IMR-90 (cell line): ENCODE measurements at regions not wholly inside any gene's neighbourhood (a gene's known extent, or its start where the extent isn't known, plus 50 kb on each side); places are given as distances from the start of the nearest gene placed in this dataset.

Source experiments
- ATAC-seq: fragments of 200-7000 bp; cut with Tn5 transposase; 2 replicates; pipeline ENCODE4 v1.9.1; 2020; ENCODE audit warnings: low read depth, mild to moderate bottlenecking, moderate library complexity
- BruUV-seq: library from RNA; stranded (reverse); fragments of 400-500 nt; replicated peaks from 2 replicates; lab custom pipeline; 2021; lab: Mats Ljungman, UMichigan
- CTCF ChIA-PET: fragments of 300-600 bp; formaldehyde crosslinking; extraction: SDS; loops from one replicate; lab custom pipeline; 2021; ENCODE audit warnings: antibody characterized with exemption; lab: Yijun Ruan, JAX
- POLR2A ChIA-PET: fragments of 300-600 bp; sonication (Branson Sonifier 250); formaldehyde crosslinking; loops from one replicate; lab custom pipeline; 2022; ENCODE audit warnings: antibody characterized with exemption; ENCODE audit not compliant: unreplicated experiment; lab: Charles Lee
- DNase-seq: peaks from one replicate; pipeline ENCODE4 v3.0.0; 2013
- H2AFZ ChIP-seq: replicated peaks from 2 replicates; pipeline ENCODE3; 2013; ENCODE audit warnings: low read length, mild to moderate bottlenecking; ENCODE audit not compliant: poor library complexity
- H2AK5ac ChIP-seq: 2 replicates; pipeline ENCODE4 v1.6.1; 2013; ENCODE audit warnings: low read depth, low read length, inconsistent platforms
- H2AK9ac ChIP-seq: replicated peaks from 2 replicates; pipeline ENCODE3; 2013; ENCODE audit warnings: mild to moderate bottlenecking, low read depth, low read length, moderate library complexity; ENCODE audit not compliant: poor library complexity
- H2BK120ac ChIP-seq: 2 replicates; pipeline ENCODE4 v1.6.1; 2013; ENCODE audit warnings: low read depth, low read length, inconsistent platforms
- H2BK15ac ChIP-seq: 3 replicates; pipeline ENCODE4 v1.6.1; 2013; ENCODE audit warnings: low read depth, low read length, inconsistent platforms
- H2BK20ac ChIP-seq: 2 replicates; pipeline ENCODE4 v1.6.1; 2013; ENCODE audit warnings: low read depth, mild to moderate bottlenecking, inconsistent platforms, low read length, moderate library complexity
- H2BK5ac ChIP-seq: 2 replicates; pipeline ENCODE4 v1.6.1; 2013; ENCODE audit warnings: mild to moderate bottlenecking, low read depth, low read length, inconsistent platforms; ENCODE audit not compliant: poor library complexity, severe bottlenecking
- H3K14ac ChIP-seq: replicated peaks from 2 replicates; pipeline ENCODE4 v1.6.1; 2013; ENCODE audit warnings: low read depth, low read length, inconsistent platforms
- H3K18ac ChIP-seq: 2 replicates; pipeline ENCODE4 v1.6.1; 2013; ENCODE audit warnings: low read depth, low read length, control low read depth
- H3K23ac ChIP-seq: 2 replicates; pipeline ENCODE4 v1.6.1; 2013; ENCODE audit warnings: low read depth, low read length, inconsistent platforms
- H3K27ac ChIP-seq: 2 replicates; pipeline ENCODE4 v1.5.1; 2013; ENCODE audit warnings: mild to moderate bottlenecking, control low read depth, low read length; ENCODE audit not compliant: insufficient read depth
- H3K27me3 ChIP-seq: 2 replicates; pipeline ENCODE4 v1.6.1; 2013; ENCODE audit warnings: low read length; ENCODE audit not compliant: control insufficient read depth, insufficient read depth
- H3K36me3 ChIP-seq: 2 replicates; pipeline ENCODE4 v1.6.1; 2013; ENCODE audit warnings: low read length, mixed read lengths; ENCODE audit not compliant: control insufficient read depth, insufficient read depth
- H3K4ac ChIP-seq: 2 replicates; pipeline ENCODE4 v1.6.1; 2013; ENCODE audit warnings: low read depth, low read length, inconsistent platforms
- H3K4me1 ChIP-seq: 2 replicates; pipeline ENCODE4 v1.6.1; 2013; ENCODE audit warnings: low read length, mixed read lengths; ENCODE audit not compliant: control insufficient read depth, insufficient read depth
- H3K4me2 ChIP-seq: 2 replicates; pipeline ENCODE4 v1.6.1; 2013; ENCODE audit warnings: low read depth, mild to moderate bottlenecking, control low read depth, low read length, moderate library complexity
- H3K4me3 ChIP-seq: 2 replicates; pipeline ENCODE4 v1.5.1; 2013; ENCODE audit warnings: low read depth, mild to moderate bottlenecking, control low read depth, low read length, moderate library complexity; ENCODE audit not compliant: insufficient read depth
- H3K56ac ChIP-seq: 2 replicates; pipeline ENCODE4 v1.6.1; 2013; ENCODE audit warnings: low read length, inconsistent platforms; ENCODE audit not compliant: insufficient read depth; ENCODE audit errors: extremely low read depth
- H3K79me1 ChIP-seq, 2 experiments: 2 replicates each; pipeline ENCODE4 v1.6.1; 2013; ENCODE audit warnings: low read length in 2 of 2, inconsistent platforms in 1 of 2, low read depth in 1 of 2
- H3K9ac ChIP-seq: 2 replicates; pipeline ENCODE4 v1.6.1; 2013; ENCODE audit warnings: low read depth, low read length, control low read depth
- H3K9me1 ChIP-seq: 2 replicates; pipeline ENCODE4 v1.6.1; 2013; ENCODE audit warnings: low read length, inconsistent platforms; ENCODE audit not compliant: insufficient read depth
- H3K9me3 ChIP-seq: 2 replicates; pipeline ENCODE4 v1.6.1; 2013; ENCODE audit warnings: low read length; ENCODE audit not compliant: control insufficient read depth, insufficient read depth
- H4K20me1 ChIP-seq: 2 replicates; pipeline ENCODE4 v1.6.1; 2013; ENCODE audit warnings: low read length, inconsistent platforms; ENCODE audit not compliant: insufficient read depth
- H4K5ac ChIP-seq: 2 replicates; pipeline ENCODE4 v1.6.1; 2013; ENCODE audit warnings: mild to moderate bottlenecking, low read depth, low read length, control low read depth
- H4K8ac ChIP-seq, 2 experiments: 2 replicates each; pipeline ENCODE4 v1.6.1; 2013; ENCODE audit warnings: low read depth in 2 of 2, low read length in 2 of 2, control low read depth in 1 of 2, inconsistent platforms in 1 of 2
- H4K91ac ChIP-seq: 2 replicates; pipeline ENCODE4 v1.6.1; 2013; ENCODE audit warnings: low read depth, low read length, inconsistent platforms; ENCODE audit not compliant: insufficient read depth
- BHLHE40 ChIP-seq: fragments of 150-350 bp; IDR thresholded peaks from 2 replicates; pipeline ENCODE4 v1.6.1; 2016; ENCODE audit warnings: mild to moderate bottlenecking, low read depth, low read length
- CEBPB ChIP-seq: IDR thresholded peaks from 2 replicates; pipeline ENCODE4 v1.6.1; 2012; ENCODE audit warnings: low read depth, low read length, improper control_type of control experiment
- CHD1 ChIP-seq: IDR thresholded peaks from 2 replicates; pipeline ENCODE4 v1.6.1; 2012; ENCODE audit warnings: low read depth, low read length, improper control_type of control experiment
- FOS ChIP-seq: fragments of 150-350 bp; IDR thresholded peaks from 2 replicates; pipeline ENCODE4 v1.6.1; 2016; ENCODE audit warnings: low read depth, low read length
- MAFK ChIP-seq: IDR thresholded peaks from 2 replicates; pipeline ENCODE4 v1.6.1; 2012; ENCODE audit warnings: low read depth, low read length, improper control_type of control experiment
- MAZ ChIP-seq: IDR thresholded peaks from 2 replicates; pipeline ENCODE4 v1.6.1; 2012; ENCODE audit warnings: low read depth, mild to moderate bottlenecking, low read length, improper control_type of control experiment, moderate library complexity, borderline replicate concordance
- MXI1 ChIP-seq: IDR thresholded peaks from 2 replicates; pipeline ENCODE4 v1.6.1; 2012; ENCODE audit warnings: low read depth, mild to moderate bottlenecking, low read length, moderate library complexity, borderline replicate concordance
- NFE2L2 ChIP-seq: fragments of 150-350 bp; IDR thresholded peaks from 2 replicates; pipeline ENCODE4 v1.6.1; 2016; ENCODE audit warnings: low read depth, mild to moderate bottlenecking, low read length
- POLR2A ChIP-seq: IDR thresholded peaks from 2 replicates; pipeline ENCODE4 v1.6.1; 2012; ENCODE audit warnings: mild to moderate bottlenecking, low read depth, low read length
- RAD21 ChIP-seq: IDR thresholded peaks from 2 replicates; pipeline ENCODE4 v1.6.1; 2012; ENCODE audit warnings: low read length, improper control_type of control experiment
- RCOR1 ChIP-seq: IDR thresholded peaks from 2 replicates; pipeline ENCODE4 v1.6.1; 2012; ENCODE audit warnings: mild to moderate bottlenecking, low read length, improper control_type of control experiment; ENCODE audit not compliant: insufficient replicate concordance
- RFX5 ChIP-seq: IDR thresholded peaks from 2 replicates; pipeline ENCODE4 v1.8.0; 2012; ENCODE audit warnings: low read depth, mild to moderate bottlenecking, low read length, moderate library complexity
- SMC3 ChIP-seq: fragments of 150-350 bp; IDR thresholded peaks from 2 replicates; pipeline ENCODE4 v1.6.1; 2016; ENCODE audit warnings: low read depth, mild to moderate bottlenecking, antibody characterized with exemption, low read length, moderate library complexity
- WGBS, 2 experiments: methylation state at CpG; one replicate each; pipeline versions ENCODE4 v1.1.5 to v1.1.7; 2013; ENCODE audit warnings: missing lambda C conversion rate in 2 of 2; ENCODE audit not compliant: insufficient read length in 1 of 2; ENCODE audit errors: extremely low coverage in 2 of 2; 5-methylcytosine and 5-hydroxymethylcytosine counted together
- dilution Hi-C: fragments of 300-500 bp; cut with HindIII; formaldehyde crosslinking; loops from one replicate; pipeline ENCODE4 v1.14.3; 2018; ENCODE audit warnings: low sequenced_read_pairs; ENCODE audit not compliant: unreplicated experiment
- in situ Hi-C: fragments of 300-500 bp; cut with MboI; formaldehyde crosslinking; loops from 3 replicates; pipeline ENCODE4 v1.14.3; 2019; ENCODE audit warnings: low sequenced_read_pairs, inconsistent platforms, mixed read lengths
- intact Hi-C: fragments of 100-400 bp; cut with micrococcal nuclease; formaldehyde crosslinking; loops from 2 replicates; pipeline ENCODE4 v1.10.0; 2022
- TF ChIP-seq, protein P1 (sequence below): fragments of 150-350 bp; IDR thresholded peaks from 2 replicates; pipeline ENCODE4 v1.6.1; 2017; ENCODE audit warnings: mild to moderate bottlenecking, antibody characterized with exemption, low read length, low read depth
- TF ChIP-seq, protein P2 (sequence below): fragments of 150-350 bp; IDR thresholded peaks from 2 replicates; pipeline ENCODE4 v1.6.1; 2016; ENCODE audit warnings: low read depth, mild to moderate bottlenecking, low read length, moderate library complexity, borderline replicate concordance
- TF ChIP-seq, protein P3 (sequence below): conservative IDR thresholded peaks from 2 replicates; pipeline ENCODE4 v1.5.1; 2012; ENCODE audit warnings: mild to moderate bottlenecking, low read depth, low read length, improper control_type of control experiment

DNA sequence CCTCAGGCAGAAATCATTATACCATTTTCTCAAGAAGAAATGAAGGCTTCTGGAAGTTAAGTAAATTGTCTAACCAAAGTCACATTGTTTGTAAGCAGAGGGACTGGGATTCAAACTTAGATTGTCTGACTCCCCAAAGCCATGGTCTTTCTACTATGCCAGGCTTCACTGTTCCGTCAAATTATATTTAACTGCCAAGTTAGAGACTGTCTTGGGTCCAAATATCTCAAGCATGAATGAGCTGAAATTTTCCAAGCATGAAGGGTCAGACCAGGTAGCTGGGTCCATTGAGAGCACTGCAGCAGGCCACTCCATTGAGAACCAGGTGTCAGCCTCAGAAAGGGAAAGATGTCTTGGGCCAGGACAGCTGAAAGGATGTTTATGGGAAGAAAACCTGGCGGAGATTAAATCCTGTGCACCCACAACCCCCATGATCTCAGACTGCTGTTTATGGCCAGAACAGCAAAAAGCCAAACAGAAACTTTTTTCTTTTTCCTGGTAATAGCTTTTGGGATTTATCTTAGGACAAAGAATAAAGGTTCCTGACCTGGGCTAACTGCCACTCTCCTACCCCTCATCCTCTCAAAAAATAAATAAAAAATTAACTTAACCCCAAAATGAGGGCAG is 612.3 kb downstream of the INSC start:
- H2AK5ac ChIP-seq, result no peak overlapping the region
- in situ Hi-C loops, result no loop called here
- no peak for TF ChIP-seq FOS
- TF ChIP-seq CHD1, result no peak
- TF ChIP-seq, protein P1, sequence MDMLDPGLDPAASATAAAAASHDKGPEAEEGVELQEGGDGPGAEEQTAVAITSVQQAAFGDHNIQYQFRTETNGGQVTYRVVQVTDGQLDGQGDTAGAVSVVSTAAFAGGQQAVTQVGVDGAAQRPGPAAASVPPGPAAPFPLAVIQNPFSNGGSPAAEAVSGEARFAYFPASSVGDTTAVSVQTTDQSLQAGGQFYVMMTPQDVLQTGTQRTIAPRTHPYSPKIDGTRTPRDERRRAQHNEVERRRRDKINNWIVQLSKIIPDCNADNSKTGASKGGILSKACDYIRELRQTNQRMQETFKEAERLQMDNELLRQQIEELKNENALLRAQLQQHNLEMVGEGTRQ, result no peak
- no peak for TF ChIP-seq RCOR1
- TF ChIP-seq BHLHE40, result no peak
- no peak for TF ChIP-seq CEBPB
- TF ChIP-seq MAZ, result no peak
- TF ChIP-seq MAFK, result no peak
- TF ChIP-seq, protein P2, sequence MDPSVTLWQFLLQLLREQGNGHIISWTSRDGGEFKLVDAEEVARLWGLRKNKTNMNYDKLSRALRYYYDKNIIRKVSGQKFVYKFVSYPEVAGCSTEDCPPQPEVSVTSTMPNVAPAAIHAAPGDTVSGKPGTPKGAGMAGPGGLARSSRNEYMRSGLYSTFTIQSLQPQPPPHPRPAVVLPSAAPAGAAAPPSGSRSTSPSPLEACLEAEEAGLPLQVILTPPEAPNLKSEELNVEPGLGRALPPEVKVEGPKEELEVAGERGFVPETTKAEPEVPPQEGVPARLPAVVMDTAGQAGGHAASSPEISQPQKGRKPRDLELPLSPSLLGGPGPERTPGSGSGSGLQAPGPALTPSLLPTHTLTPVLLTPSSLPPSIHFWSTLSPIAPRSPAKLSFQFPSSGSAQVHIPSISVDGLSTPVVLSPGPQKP, result no peak
- TF ChIP-seq MXI1, result no peak
- TF ChIP-seq NFE2L2, result no peak
- no peak for TF ChIP-seq SMC3
- TF ChIP-seq RAD21, result no peak
- no peak for TF ChIP-seq RFX5
- no peak for TF ChIP-seq POLR2A
- TF ChIP-seq, protein P3, sequence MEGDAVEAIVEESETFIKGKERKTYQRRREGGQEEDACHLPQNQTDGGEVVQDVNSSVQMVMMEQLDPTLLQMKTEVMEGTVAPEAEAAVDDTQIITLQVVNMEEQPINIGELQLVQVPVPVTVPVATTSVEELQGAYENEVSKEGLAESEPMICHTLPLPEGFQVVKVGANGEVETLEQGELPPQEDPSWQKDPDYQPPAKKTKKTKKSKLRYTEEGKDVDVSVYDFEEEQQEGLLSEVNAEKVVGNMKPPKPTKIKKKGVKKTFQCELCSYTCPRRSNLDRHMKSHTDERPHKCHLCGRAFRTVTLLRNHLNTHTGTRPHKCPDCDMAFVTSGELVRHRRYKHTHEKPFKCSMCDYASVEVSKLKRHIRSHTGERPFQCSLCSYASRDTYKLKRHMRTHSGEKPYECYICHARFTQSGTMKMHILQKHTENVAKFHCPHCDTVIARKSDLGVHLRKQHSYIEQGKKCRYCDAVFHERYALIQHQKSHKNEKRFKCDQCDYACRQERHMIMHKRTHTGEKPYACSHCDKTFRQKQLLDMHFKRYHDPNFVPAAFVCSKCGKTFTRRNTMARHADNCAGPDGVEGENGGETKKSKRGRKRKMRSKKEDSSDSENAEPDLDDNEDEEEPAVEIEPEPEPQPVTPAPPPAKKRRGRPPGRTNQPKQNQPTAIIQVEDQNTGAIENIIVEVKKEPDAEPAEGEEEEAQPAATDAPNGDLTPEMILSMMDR, result no peak

More for the DNA sequence above, 612.3 kb downstream of the INSC start:
- Histone ChIP-seq H2BK15ac (no peak overlapping the region; the same call in 2 of the 3 replicates), H3K79me1 (no peaks in the 10 kb centered on the region), H2AFZ (no peak overlapping the region), H3K4me3 (no peak overlapping the region), H4K20me1 (no peaks in the 10 kb centered on the region), H3K56ac (no peak overlapping the region), H4K91ac (peak overlapping the region; percentile 13; the same call in 1 of the 2 replicates), H2BK20ac (peak overlapping the region; percentile 61), H3K9me3 (no peaks in the 10 kb centered on the region), H3K4me2 (no peak overlapping the region), H3K4ac (peak overlapping the region; percentile 12), H3K23ac (no peak overlapping the region), H3K18ac (0 out of 2 replicates have a peak overlapping the region, but pooled peaks have one; percentile 34), H3K9me1 (peaks cover 5% of the 10 kb centered on the region), H3K27me3 (0 out of 2 replicates have a peak, but pooled peaks cover 2% of the 10 kb centered on the region), H3K4me1 (peaks cover 9% of the 10 kb centered on the region), H4K5ac (no peak overlapping the region), H3K14ac (0 out of 2 replicates have a peak overlapping the region, but pooled peaks have one; percentile 13), H4K8ac (no peak overlapping the region; a peak in 1 of 4 replicates), H2BK5ac (no peak overlapping the region), H3K36me3 (no peaks in the 10 kb centered on the region), H2AK9ac (no peak overlapping the region), H3K27ac (no peak overlapping the region), H2BK120ac (peak overlapping the region; percentile 71), H3K9ac (no peak overlapping the region)
- CTCF ChIA-PET, result no interaction called here
- POLR2A ChIA-PET, result interaction anchor here (0.5 to 1.5 kb wide), 3 partner anchors 11 to 880 kb away, joined by 3 to 9 read pairs (median 4); no protein-coding TSS in a partner anchor
- WGBS, 2 experiments, result no CpG with 5 or more reads among the region's 2 CpGs
- no TSS peak for BruUV-seq
- no peak for DNase-seq
- ATAC-seq, result no peak; the same call in 1 of the 2 replicates
- dilution Hi-C loops, result no loop called here
- intact Hi-C loops, result no loop called here
